HFF-Myc (cell line): ENCODE measurements at regions not wholly inside any gene's neighbourhood (a gene's known extent, or its start where the extent isn't known, plus 50 kb on each side); places are given as distances from the start of the nearest gene placed in this dataset.

ENCODE experiments used
- DNase-seq: peaks from one replicate; pipeline ENCODE4 v3.0.0-alpha.2; 2011; ENCODE audit warnings: low read depth; ENCODE audit errors: extremely low read depth
- H3K4me3 ChIP-seq: replicated peaks from 2 replicates; pipeline ENCODE4 v1.5.1; 2011; ENCODE audit warnings: low read depth, mild to moderate bottlenecking, control low read depth, low read length
- CTCF ChIP-seq: IDR thresholded peaks from 2 replicates; pipeline ENCODE4 v1.5.1; 2012; ENCODE audit warnings: mild to moderate bottlenecking, low read depth, low read length, control low read depth; ENCODE audit errors: missing control alignments

- H3K4me3 ChIP-seq: no peak overlapping the region
- TF ChIP-seq CTCF: no peak
- DNase-seq: no peak
These were observed 197.7 kb downstream of the SLITRK6 start for GRCh38 chr13:85601526-85601925.

- no peak overlapping the region for H3K4me3 ChIP-seq
- peak; percentile 3 for DNase-seq
- no peak for TF ChIP-seq CTCF
These were observed 201.3 kb downstream of the SLITRK6 start for GRCh38 chr13:85597790-85598500.

- no peak for TF ChIP-seq CTCF
- no peak overlapping the region for H3K4me3 ChIP-seq
- no peak for DNase-seq
These were observed 207.0 kb downstream of the SLITRK6 start for GRCh38 chr13:85592211-85592610.

- no peak overlapping the region for H3K4me3 ChIP-seq
- TF ChIP-seq CTCF: no peak
- DNase-seq: peak; percentile 32
These were observed 208.8 kb downstream of the SLITRK6 start for GRCh38 chr13:85590231-85590931.

- TF ChIP-seq CTCF: no peak
- no peak overlapping the region for H3K4me3 ChIP-seq
- no peak for DNase-seq
These were observed 210.2 kb downstream of the SLITRK6 start for GRCh38 chr13:85589021-85589420.

GRCh38 chr13:85588359-85588758 is 210.9 kb downstream of the SLITRK6 start:
- TF ChIP-seq CTCF: no peak
- no peak overlapping the region for H3K4me3 ChIP-seq
- DNase-seq: no peak
